ENCODE measurements at regions not wholly inside any gene's neighbourhood (a gene's known extent, or its start where the extent isn't known, plus 50 kb on each side); places are given as distances from the start of the nearest gene placed in this dataset.

DNA sequence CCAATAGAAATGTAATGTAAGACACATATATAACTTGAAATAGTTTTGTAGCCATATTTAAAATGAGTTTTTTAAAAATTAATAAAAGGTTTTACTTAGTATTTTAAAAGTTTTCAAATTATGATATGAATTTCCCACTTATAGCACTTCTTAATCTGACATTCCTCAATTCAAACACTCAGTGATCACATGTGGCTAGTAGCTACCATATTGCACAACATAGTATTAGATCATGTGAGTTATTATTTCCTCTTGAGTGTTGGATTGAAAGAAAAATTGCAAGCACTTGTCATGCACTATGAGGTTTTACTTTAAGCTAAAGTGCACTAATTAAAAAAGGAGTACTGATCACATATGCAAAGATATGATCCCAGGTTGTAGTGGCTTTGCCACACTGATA, 453.4 kb upstream of the ROBO2 start:
- no peaks in the 10 kb centered on the region for H3K27me3 Mint-ChIP-seq
- H3K36me3 Mint-ChIP-seq, result peaks cover 1% of the 10 kb centered on the region
- peaks cover 5% of the 10 kb centered on the region for H3K9me3 Mint-ChIP-seq
- no peak overlapping the region for H3K4me3 Mint-ChIP-seq
- no peaks in the 10 kb centered on the region for H3K4me1 Mint-ChIP-seq
- no peak overlapping the region for H3K27ac Mint-ChIP-seq
- DNase-seq, result no peak

- no peaks in the 10 kb centered on the region for H3K36me3 Mint-ChIP-seq
Observed at GRCh38 chr3:76610150-76610549, 429.7 kb upstream of the ROBO2 start.

DNA sequence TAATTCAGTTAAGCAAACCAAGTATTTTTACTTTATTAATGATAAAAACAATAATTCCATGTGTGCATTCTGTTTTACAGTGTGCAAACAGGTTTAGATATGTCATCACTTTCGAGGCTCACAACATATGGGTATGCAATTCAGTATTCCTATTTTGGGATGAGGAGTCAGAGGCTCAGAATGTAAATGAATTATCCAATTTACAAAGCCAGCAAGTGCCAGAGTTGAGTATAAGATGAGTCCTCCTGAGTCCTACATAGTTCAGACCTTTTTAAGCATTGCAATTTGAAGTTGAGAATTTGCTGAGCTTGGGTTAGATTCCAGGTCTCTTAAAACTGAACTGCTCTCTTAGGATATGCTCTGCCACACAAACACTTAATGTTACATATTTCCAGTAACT, 424.2 kb upstream of the ROBO2 start:
- Mint-ChIP-seq H3K27ac (no peak overlapping the region), H3K4me1 (no peaks in the 10 kb centered on the region), H3K36me3 (no peaks in the 10 kb centered on the region), H3K27me3 (no peaks in the 10 kb centered on the region), H3K4me3 (no peak overlapping the region), H3K9me3 (peaks cover 8% of the 10 kb centered on the region)
- no peak for DNase-seq

More at GRCh38 chr3:76610150-76610549, 429.7 kb upstream of the ROBO2 start:
- Mint-ChIP-seq H3K27me3 (no peaks in the 10 kb centered on the region), H3K9me3 (peaks cover 5% of the 10 kb centered on the region), H3K4me1 (no peaks in the 10 kb centered on the region), H3K4me3 (no peak overlapping the region), H3K27ac (no peak overlapping the region)
- no peak for DNase-seq

DNA sequence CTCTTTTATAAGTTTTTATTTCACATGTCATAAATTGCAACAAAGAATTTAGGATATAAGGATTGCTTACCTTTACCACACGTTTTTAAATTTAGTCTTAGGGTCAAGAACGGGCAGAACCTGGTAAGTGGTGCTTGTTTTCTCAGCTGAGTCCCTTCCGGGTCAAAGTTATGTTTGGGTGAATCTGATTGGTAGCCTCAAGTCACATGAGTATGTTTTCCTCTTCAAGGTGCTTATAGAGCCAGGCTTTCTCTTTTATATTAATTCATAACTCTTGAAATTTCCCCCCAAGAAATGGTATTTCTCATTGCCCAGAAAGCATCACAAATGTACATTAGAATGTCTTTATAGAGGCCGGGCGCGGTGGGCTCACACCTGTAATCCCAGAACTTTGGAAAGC, 415.7 kb upstream of the ROBO2 start:
- no peak overlapping the region for H3K27ac Mint-ChIP-seq
- H3K9me3 Mint-ChIP-seq, result peaks cover 9% of the 10 kb centered on the region
- no peaks in the 10 kb centered on the region for H3K27me3 Mint-ChIP-seq
- DNase-seq, result no peak
- H3K4me3 Mint-ChIP-seq, result no peak overlapping the region
- no peaks in the 10 kb centered on the region for H3K4me1 Mint-ChIP-seq
- no peaks in the 10 kb centered on the region for H3K36me3 Mint-ChIP-seq

DNA sequence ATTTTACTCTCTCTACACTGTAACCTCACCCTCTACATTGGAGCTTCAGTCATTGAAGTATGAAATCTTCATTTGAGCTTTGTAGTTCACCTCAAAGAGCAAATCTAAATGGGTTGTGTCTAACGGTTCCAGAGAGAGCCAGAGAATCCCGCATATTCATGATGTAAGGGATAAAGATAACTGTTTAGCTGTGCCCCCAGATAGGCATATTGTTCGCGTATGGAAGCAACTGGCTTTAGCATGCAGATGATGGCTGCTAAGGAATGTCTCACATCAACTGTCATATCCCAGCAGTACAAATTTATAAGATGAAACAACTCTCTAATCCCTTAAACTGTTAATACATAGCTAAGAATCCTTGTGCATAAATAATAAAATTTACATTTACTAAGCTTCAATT, 412.7 kb upstream of the ROBO2 start:
- no peak overlapping the region for H3K27ac Mint-ChIP-seq
- no peaks in the 10 kb centered on the region for H3K27me3 Mint-ChIP-seq
- DNase-seq, result no peak
- peaks cover 9% of the 10 kb centered on the region for H3K9me3 Mint-ChIP-seq
- no peaks in the 10 kb centered on the region for H3K4me1 Mint-ChIP-seq
- no peaks in the 10 kb centered on the region for H3K36me3 Mint-ChIP-seq
- no peak overlapping the region for H3K4me3 Mint-ChIP-seq

DNA sequence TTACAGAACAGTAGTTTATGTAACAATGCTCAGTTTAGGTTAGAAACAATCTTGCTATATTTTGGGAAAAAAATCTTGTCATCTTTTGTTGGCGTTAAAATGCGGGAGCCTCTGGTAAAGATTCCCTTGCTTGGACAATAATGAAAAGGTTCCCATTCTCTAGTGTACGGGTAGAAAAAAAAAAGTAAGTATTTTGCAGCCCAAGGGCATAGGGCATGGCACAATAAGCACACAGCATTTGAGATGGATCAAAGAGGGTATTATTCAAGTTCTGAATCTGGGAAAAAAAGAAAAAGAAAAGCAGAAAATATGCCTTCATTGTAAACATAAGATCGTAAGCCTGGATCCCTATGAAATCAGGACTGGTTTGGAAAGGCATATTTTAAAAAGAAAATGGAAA, 408.6 kb upstream of the ROBO2 start:
- no peaks in the 10 kb centered on the region for H3K27me3 Mint-ChIP-seq
- no peak overlapping the region for H3K27ac Mint-ChIP-seq
- H3K9me3 Mint-ChIP-seq, result peaks cover 4% of the 10 kb centered on the region
- no peaks in the 10 kb centered on the region for H3K4me1 Mint-ChIP-seq
- no peaks in the 10 kb centered on the region for H3K36me3 Mint-ChIP-seq
- DNase-seq, result no peak
- no peak overlapping the region for H3K4me3 Mint-ChIP-seq

DNA sequence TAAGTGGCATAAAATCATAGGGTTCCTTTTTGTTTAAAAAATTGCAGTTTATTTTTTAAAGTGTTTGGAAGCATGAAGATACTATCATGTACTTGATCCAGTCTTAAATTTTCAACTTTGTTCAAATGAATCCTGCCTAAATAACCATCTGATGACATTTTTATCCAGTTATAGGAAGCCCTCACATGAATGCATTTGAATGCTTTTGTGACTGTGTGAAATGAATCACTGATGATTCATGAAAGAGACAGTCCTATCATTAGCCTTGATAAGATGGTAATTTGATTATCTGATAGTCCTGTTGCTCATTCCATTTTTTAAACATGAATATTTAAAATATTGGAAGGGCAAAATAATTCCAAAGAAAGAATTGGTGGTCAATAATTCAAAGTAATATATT, 401.9 kb upstream of the ROBO2 start:
- no peaks in the 10 kb centered on the region for H3K4me1 Mint-ChIP-seq
- H3K9me3 Mint-ChIP-seq, result peaks cover 1% of the 10 kb centered on the region
- H3K27ac Mint-ChIP-seq, result no peak overlapping the region
- H3K27me3 Mint-ChIP-seq, result no peaks in the 10 kb centered on the region
- no peaks in the 10 kb centered on the region for H3K36me3 Mint-ChIP-seq
- H3K4me3 Mint-ChIP-seq, result no peak overlapping the region
- no peak for DNase-seq

DNA sequence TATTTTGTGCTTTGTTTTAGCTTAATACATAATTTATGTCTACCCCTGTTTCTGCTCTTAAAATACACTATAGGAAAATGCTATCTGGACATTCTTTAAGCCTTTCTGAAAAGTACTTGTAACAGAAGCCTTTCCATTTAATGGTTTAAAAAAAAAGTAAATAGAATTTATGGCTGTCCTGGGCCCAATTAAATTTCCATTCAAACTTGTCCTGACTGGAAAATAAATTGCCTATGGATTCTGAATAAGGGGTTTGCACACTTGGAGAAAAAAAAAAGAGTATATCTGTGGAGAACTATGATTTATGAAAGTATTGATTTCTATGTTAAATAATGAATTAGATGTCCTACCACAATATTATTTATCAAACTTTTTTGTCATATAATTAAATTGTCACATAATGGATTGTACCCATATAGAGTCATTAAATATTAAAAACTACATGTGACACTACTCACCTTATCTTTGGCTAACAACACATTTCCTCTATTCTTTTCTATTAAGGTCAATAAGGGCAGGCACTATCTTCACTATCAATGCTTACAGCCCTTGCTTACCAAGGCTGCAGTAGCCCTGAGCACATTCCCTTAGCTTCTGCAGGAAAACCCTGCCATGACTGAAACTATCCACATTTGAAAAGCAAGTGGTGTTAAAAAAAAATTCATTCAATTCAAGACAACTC, 396.1 kb upstream of the ROBO2 start:
- no peak for DNase-seq
- Mint-ChIP-seq H3K36me3 (no peaks in the 10 kb centered on the region), H3K4me3 (no peak overlapping the region), H3K27ac (no peak overlapping the region), H3K27me3 (no peaks in the 10 kb centered on the region), H3K9me3 (peaks cover 6% of the 10 kb centered on the region), H3K4me1 (no peaks in the 10 kb centered on the region)

DNA sequence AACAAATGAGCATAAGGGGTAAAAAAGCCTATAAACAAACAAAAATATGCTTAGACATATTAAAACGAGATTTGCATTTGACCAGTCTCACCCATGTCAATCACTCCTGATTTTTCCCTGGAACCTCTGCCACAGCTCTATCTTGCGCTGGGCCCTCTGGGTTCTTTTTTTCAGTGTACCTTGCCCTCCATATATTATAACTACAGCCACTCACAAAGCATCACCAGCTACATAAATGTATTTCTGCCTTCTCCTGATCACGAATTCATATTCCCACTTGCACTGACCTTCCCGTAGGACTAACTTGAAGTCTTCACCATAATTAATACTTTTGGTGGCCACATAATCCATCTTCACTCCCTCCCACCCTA, 395.6 kb upstream of the ROBO2 start:
- Mint-ChIP-seq H3K27ac (no peak overlapping the region), H3K4me3 (no peak overlapping the region), H3K4me1 (no peaks in the 10 kb centered on the region), H3K27me3 (no peaks in the 10 kb centered on the region), H3K9me3 (peaks cover 6% of the 10 kb centered on the region), H3K36me3 (no peaks in the 10 kb centered on the region)
- DNase-seq, result no peak

- Mint-ChIP-seq H3K4me3 (no peak overlapping the region), H3K36me3 (no peaks in the 10 kb centered on the region), H3K9me3 (peaks cover 5% of the 10 kb centered on the region)
Observed at GRCh38 chr3:76645724-76646123, 394.2 kb upstream of the ROBO2 start.

DNA sequence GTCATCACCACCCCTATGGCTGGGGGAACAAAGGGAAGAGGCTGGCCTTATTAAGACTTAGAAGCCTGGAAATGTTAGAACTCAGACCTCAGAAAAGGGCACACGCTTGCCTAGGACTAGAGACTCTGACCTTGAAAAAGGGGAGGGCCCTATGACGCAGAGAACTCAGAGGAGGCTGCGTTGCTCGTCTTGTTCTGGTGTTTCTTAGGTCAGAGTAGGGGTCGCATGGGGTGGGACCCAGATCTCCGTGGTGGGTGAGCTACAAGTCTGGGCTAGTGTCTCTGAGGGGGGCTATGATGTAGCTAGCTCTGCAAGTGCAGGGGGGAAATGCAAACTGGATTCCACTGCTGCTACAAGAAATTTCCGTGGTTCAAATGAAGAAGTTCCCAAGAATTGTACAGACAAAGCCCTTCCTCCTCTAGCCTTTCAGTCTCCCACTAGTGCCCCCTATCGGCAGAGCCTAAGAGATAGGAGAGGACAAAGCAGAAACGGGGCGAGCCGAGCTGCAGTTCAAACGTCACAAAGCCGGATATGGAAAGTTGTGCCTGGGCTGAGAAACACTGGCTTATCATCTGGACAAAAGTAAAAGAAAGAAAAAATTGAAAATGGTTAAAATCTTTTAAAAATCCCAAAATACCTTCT, 392.9 kb upstream of the ROBO2 start:
- Mint-ChIP-seq H3K27ac (no peak overlapping the region), H3K36me3 (no peaks in the 10 kb centered on the region)
- DNase-seq, result no peak

More at GRCh38 chr3:76645724-76646123, 394.2 kb upstream of the ROBO2 start:
- H3K27me3 Mint-ChIP-seq, result no peaks in the 10 kb centered on the region
- H3K4me1 Mint-ChIP-seq, result no peaks in the 10 kb centered on the region
- H3K27ac Mint-ChIP-seq, result no peak overlapping the region
- no peak for DNase-seq

GRCh38 chr3:76651784-76652183, 388.1 kb upstream of the ROBO2 start:
- H3K27ac Mint-ChIP-seq, result no peak overlapping the region
- H3K27me3 Mint-ChIP-seq, result no peaks in the 10 kb centered on the region
- DNase-seq, result no peak

More for the DNA sequence above, 392.9 kb upstream of the ROBO2 start:
- Mint-ChIP-seq H3K4me3 (no peak overlapping the region), H3K4me1 (no peaks in the 10 kb centered on the region), H3K27me3 (no peaks in the 10 kb centered on the region), H3K9me3 (peaks cover 5% of the 10 kb centered on the region)

DNA sequence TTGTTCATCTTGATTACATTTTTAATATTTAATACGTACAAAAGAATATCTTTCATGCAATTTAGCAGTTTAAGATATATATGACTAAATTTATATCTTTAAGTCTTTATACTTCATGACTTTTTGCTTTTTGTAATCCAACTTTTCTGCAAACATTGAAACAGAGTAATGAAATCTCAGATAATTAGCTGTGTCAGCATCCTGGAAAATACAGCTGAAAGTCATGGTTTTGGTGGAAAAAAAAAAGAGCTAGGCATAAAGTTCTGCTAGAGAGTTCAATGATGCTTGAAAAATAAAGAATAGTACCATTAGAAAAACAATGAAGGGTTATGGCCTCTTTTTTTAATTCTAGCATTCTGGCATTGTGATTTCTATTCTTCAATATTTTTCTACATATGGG, 387.4 kb upstream of the ROBO2 start:
- H3K4me1 Mint-ChIP-seq, result no peaks in the 10 kb centered on the region
- H3K36me3 Mint-ChIP-seq, result no peaks in the 10 kb centered on the region
- peaks cover 3% of the 10 kb centered on the region for H3K9me3 Mint-ChIP-seq
- no peak overlapping the region for H3K27ac Mint-ChIP-seq
- no peak for DNase-seq
- no peak overlapping the region for H3K4me3 Mint-ChIP-seq
- H3K27me3 Mint-ChIP-seq, result no peaks in the 10 kb centered on the region

More at GRCh38 chr3:76651784-76652183, 388.1 kb upstream of the ROBO2 start:
- no peaks in the 10 kb centered on the region for H3K4me1 Mint-ChIP-seq
- no peak overlapping the region for H3K4me3 Mint-ChIP-seq
- H3K9me3 Mint-ChIP-seq, result peaks cover 2% of the 10 kb centered on the region
- no peaks in the 10 kb centered on the region for H3K36me3 Mint-ChIP-seq

- DNase-seq, result no peak
- no peaks in the 10 kb centered on the region for H3K4me1 Mint-ChIP-seq
- no peak overlapping the region for H3K27ac Mint-ChIP-seq
- H3K27me3 Mint-ChIP-seq, result no peaks in the 10 kb centered on the region
- H3K36me3 Mint-ChIP-seq, result no peaks in the 10 kb centered on the region
- no peak overlapping the region for H3K4me3 Mint-ChIP-seq
- H3K9me3 Mint-ChIP-seq, result peaks cover 3% of the 10 kb centered on the region
Observed at GRCh38 chr3:76653640-76654251, 386.2 kb upstream of the ROBO2 start.

GRCh38 chr3:76656531-76657070, 383.3 kb upstream of the ROBO2 start:
- H3K27me3 Mint-ChIP-seq, result no peaks in the 10 kb centered on the region
- DNase-seq, result no peak
- no peaks in the 10 kb centered on the region for H3K4me1 Mint-ChIP-seq
- no peaks in the 10 kb centered on the region for H3K36me3 Mint-ChIP-seq
- H3K27ac Mint-ChIP-seq, result no peak overlapping the region
- peaks cover 3% of the 10 kb centered on the region for H3K9me3 Mint-ChIP-seq
- H3K4me3 Mint-ChIP-seq, result no peak overlapping the region
